Amygdala (tissue), 56 donors: ENCODE measurements at regions not wholly inside any gene's neighbourhood (a gene's known extent, or its start where the extent isn't known, plus 50 kb on each side); places are given as distances from the start of the nearest gene placed in this dataset.
A peak's percentile ranks its signal among the peaks of the same experiment; 100 is the strongest.

Source experiments
- DNase-seq, 56 donors: peaks; one replicate each; lab custom pipeline; 2025; lab: John Stamatoyannopoulos, UW

DNA sequence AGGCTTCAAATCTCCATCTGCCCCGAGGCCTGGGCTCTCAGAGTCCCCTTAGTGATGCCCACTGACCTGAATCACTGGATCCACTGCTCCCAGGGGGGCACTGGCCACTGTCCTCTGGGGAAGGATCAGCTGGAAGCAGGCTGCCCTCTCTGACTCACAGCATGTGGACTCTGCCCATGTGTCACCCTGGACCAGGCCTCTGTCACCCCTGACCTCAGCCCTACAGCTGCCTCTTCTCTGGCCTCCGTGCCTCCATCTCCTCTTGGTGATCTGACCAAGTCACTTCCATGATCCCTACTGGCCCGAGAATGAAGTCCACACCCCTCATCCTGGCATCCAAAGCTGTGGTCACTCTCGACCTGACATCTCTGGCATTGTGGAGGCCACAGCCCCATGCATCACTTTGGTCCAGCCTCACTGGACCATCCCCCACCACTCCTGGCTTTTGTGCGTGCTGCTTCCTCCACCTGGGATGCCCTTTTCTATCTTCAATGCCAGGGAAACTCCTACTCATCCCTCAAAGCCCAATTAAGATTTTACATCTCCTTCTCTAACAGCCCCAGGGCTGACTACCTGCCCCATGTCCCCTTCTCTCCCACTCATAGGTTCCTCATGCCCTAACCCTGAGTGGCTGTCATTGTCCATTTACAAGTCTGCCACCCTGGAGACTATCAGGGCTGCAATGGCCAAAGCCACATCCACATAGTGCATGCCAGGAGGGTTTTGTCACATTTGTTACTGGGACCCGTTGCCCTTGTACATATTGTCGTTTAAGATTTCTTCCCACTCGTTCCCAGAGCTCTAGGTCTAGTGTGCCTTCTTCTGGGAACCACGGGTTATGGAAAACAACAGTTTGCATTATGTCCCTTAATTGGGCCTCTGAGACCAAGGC, 685.0 kb downstream of the MATN1 start:
- DNase-seq: no peak

DNA sequence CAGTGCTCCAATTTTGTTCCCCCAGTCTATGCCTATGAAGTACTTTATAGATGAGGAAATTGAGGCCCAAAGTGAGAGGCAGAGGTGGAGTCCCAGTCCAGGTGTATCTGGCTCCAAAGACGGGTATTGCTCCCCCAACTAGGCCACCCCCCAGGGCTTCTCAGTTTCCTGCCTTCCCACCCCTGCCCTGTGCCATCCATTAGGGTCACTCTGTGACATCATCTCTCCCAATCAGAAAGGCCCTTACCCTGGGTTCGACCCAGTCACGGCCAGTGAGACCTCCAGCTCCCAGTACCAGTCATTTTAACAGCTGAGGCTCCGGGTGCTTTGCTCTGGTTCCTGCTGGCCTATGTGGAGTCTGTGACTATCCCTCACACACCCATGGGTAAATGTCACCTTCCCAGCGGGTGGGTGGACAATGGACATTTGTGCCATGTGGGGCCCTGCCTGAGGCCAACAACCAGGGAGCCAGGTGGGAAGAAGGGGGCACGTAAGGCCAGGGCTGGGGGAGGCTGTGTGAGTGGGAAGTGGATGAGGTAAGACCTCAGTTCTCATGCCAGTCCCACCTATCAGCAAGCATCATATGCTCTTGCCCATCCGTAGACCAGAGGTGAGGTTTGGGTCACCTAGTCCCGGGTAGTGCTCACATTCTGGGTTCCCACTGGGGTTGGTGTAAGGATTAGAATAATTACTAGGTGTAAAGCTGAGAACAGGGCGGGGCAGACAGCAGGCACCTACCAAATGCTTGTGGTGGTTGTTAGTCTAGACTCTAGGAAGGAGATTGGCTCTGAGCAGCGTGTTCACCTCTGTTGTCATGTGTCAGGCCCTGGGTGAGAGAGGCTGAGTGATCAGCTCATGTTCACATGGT, 685.9 kb downstream of the MATN1 start:
- no peak for DNase-seq

DNA sequence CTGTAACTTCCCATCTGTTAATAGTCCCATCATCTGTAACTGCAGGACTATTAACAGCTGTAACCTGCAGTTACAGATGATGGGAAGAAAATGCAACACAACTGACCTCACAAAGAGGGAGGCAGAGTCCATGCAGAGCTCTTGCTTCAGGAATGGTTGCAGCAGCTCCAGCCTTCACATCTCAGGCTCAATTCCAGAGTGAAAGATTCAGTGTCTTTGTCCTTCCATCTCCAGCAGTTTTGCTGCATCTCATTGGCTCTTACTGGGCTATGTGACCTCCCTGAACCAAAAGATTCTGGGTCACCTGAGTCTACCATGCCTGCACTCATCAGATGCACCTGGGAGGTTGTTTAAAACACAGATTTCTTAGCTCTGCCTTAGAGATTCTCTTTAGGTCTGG, 686.7 kb downstream of the MATN1 start:
- DNase-seq: no peak

DNA sequence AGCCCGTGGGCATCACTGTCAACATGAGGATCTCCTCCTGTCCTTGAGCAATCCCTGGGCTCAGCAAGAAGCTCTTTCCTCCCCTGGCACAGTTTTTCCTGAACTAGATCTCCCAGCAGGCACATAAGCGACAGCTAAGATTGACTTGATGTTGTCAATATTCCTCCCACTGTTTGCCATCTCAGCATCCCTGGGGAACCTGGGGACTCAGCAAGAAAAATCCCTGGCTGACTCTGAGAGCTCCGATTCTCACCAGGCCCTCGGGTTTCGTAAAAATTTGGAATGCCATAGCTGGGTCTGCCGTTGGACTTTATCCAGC, 687.2 kb downstream of the MATN1 start:
- DNase-seq: no peak

DNA sequence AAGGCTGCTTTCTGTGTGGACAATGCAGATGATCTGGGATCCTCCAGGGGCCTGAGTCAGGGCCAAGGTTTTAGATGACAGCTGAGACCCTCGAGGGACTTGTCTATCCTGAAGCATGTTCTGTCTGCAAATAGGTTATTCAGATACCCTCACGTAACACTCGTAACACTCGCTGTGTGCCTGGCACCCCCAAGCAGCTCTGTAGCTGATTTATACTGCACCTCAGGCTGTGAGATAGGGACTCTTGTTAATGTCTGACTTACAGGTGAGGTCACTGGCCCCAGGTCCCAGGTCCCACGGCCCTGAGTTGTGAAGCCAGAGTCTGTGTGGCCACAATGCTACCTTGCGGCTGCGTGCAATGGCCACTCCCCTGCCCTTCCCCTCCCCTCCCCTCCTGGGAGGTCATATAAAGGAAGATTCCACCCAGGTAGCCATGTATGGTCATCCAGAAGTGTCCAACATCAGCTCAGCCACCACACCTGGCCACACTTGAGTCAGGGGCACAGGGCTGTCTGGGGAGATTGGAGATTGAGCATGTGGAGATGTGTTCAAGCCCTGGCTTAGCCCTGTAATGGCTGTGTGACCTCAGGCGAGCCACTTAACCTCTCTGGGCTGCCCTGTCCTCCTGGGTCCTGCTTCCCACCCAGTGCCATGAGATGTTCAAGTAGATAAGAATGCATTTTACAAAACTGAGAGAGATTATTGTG, 687.7 kb downstream of the MATN1 start:
- DNase-seq: no peak

DNA sequence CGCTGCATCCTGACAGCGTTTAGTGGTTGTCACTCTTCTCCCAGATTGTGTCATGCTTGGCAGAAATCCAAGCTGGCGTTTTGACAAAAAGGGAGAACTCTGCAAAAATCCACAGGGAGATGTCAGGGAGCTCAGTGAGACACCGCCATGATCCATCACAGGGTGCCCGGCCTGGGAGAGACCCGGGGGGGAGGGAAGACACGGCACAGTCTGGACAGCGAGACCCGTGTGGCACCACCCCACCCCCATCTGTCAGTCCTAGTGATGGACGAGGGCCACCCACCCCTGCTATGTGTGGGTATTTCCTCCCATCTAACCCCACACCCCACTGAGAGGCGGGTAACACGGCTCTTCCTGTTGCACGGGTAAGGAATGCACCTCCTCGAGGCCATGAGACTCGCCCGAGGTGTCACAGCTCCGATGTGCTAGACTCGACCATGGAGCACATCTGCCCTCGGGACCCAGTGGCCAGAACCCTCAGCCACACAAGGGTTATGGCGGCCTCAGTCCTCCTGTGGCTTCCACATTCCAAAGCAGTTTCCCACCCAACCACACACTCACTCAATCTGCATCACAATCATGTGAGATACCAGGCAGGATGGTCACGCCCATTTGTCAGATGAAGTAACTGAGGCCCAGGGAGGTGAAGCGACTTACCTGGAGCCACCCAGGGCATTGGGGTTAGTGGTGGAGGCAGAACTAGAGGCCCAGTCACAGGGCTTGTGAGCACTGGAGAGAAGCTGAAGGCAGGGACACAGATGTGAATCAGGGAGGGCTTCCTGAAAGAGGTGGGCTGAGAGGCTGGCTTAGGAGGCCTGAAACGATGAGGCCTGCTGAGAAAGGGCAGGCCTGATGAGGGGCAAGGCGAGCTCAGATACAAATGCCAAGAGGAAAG, 688.5 kb downstream of the MATN1 start:
- DNase-seq: peak in 26 of 56 donors; percentile 2 to 61 (median 22)

DNA sequence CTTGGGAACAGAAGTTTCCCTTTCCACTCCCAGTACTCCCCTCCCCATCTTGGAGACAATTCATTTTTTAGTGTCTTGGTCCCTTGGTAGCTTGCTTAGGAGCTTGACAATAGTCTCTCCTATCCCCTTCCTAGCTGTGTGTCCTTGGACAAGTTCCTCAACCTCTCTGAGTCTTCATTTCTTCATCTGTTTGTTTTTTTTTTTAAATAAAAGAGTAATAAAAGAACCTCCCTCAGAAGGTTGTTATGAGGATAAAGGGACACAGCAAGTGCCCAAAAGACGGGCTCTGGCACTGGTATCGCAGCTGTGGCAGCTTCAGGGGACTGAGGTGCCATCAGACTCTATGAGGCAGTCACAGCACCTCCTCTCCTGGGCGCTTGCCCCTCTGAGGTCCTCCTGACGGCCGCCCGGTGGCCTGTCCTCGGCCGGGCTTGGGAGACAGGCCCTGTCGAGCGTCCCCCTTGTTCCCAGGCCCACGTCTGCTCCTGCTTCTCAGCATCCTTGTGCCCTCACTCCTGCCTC, 689.2 kb downstream of the MATN1 start:
- peak in 1 of 56 donors; percentile 27 for DNase-seq

DNA sequence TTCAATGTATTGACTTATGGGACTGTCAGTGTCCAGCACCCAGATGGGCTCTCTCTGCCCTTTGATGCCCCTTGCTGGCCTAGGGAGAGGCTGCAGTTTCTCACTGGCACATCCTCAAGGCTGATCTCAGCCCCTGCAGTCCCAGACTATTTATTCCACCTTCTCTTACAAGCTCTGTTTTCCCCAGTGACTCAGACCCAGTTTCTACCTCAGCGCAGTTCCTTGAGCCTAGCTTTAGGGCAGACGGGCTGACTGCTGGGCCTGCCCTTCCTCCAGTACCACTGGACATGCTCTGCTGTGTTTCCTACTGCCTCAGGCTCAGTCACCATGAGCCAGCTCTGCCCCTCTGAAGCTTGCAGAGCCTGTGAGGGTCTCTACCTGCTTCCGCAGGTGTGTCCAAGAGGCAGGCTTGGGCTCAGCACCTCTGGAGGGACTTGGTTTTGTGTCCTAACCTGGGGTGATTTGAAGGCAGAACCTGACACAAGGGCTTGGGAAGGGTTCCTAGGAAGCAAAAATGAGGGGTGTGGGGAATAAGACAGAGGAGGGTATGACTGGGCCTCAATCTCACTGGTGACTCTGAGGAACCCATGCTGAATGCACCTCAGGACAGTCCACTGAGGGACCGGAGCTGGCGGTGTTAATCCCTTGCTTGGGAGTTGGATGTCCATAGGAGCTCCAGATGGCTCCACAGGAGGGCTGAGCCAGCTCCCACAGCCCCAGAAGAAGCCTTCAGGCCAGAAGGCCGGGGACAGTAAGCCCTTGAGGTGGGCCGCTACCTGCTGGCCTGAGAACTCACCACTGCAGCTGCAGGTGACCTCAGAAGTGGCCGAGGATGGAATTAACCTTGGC, 689.9 kb downstream of the MATN1 start:
- DNase-seq: no peak

DNA sequence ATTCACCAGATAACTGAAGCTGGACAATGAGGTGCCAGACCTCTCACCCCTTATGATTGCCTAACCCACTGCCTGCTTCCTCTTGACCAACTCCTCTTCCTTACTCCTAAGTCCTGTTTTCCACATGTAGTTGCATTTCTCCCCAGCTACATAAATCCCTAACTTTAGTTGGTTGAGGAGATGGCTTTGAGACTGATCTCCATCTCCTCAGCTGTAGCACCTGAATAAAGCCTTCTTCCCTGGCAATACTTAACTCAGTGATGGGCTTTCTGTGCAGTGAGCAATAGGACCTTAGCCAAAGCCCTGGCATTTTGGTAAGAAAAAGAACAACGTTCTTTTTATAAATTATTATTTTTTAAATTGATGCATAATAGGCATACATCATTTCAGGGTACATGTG, 691.1 kb downstream of the MATN1 start:
- no peak for DNase-seq

DNA sequence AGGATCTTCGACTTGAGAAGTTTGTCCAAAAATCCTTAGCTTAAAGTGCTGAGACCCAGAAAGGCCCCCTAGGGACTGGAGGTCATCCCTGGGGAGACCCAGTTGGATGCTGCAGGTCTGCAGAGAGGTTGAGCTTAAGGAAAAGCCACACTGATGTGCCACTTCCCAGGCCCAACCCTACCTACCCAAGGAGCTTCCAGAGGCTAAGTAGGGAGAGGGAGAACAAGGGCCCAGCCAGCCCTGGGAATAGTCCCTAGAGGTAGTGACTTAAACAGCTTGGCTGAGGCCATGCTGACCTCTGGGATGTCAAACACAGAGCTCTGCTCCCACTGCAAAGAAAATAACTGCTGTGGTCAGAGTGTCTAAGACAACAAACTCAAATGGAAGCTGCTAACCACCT, 693.7 kb downstream of the MATN1 start:
- no peak for DNase-seq

DNA sequence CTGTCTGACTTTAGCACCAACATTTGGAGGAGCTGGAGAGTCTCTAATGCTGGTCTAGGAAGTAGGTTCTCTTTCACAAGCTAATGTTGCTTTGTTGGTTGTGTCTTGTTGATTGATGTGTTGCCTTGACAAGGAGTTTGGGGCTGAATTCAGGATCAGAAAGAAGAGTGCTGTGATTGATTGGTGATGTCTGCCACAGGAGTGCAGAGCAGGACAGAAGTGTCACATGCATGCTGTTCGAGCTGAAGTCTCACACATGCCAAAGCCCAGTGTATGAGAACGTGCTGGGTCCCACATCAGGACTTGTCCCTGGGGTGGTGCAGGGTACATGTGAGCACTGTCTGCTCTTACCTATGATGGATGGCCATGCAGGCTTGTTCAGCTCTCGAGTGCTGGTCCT, 694.4 kb downstream of the MATN1 start:
- DNase-seq: no peak

DNA sequence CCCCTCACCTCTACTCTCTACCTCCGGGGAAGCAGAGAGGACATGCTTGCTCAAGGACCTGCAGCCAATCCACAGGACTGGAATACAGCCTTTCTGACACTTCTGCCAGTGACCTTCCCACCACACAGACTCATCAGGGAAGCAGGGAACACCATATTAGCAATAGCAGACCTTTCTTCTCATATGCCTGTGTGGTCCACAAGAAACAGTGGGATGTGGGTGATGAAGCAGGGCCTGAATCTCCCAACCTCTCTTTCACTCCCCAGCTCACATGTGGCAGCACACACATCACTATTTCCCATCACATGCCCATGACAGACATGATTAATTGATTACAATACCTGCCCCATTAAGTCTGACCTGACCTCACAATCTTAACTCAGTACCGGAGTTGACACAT, 695.1 kb downstream of the MATN1 start:
- no peak for DNase-seq

DNA sequence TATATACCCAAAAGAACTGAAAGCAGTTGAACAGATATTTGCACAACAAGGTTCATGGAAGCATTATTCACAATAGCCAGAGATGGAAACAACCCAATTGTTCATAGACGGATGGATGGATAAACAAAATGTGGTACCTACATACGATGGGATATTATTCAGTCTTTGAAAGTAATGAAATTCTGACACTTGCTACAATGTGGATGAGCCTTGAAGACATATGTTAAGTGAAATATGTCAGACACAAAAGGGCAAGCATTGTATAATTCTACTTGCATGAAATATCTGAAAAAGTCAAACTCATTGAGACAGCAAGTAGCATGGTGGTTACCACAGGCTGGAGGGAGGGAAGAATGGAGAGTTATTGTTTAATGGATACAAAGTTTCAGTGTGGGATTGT, 696.1 kb downstream of the MATN1 start:
- no peak for DNase-seq

DNA sequence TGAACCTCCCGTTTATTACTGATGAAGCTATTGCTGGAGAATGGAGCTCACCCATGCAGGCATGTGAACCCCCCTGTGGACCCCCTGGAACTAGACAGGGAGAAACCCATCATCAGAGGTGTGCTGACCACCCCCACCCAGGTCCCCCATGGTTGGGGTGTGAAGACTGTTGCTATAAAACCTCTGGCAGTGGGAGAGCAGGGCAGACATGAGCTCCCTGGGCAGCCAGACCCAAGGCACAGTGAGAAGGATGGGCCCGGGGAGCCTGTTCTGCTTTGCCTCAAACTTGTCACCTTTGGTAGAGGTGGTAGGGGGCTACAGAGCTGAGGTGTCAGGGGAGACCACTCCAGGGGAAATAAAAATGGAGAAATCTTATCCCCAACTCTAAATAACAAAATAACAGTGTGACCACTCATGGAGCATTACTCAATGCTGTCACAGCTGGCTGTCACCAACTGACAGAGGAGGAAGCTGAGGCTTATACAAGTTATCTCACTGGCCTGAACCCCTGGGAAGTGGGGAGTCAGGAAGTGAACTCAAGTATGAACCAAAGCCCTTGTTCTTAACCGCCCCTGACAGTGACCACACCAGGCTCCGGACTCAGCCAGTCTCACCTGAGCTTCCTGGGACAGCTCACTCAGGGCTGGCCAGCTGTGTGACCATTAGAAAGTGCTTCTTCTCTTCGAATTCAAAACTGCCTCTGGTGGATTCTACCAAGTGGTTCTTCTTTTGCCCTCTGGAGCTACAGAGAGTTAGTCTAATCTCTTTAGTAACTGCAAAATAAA, 698.8 kb downstream of the MATN1 start:
- no peak for DNase-seq

DNA sequence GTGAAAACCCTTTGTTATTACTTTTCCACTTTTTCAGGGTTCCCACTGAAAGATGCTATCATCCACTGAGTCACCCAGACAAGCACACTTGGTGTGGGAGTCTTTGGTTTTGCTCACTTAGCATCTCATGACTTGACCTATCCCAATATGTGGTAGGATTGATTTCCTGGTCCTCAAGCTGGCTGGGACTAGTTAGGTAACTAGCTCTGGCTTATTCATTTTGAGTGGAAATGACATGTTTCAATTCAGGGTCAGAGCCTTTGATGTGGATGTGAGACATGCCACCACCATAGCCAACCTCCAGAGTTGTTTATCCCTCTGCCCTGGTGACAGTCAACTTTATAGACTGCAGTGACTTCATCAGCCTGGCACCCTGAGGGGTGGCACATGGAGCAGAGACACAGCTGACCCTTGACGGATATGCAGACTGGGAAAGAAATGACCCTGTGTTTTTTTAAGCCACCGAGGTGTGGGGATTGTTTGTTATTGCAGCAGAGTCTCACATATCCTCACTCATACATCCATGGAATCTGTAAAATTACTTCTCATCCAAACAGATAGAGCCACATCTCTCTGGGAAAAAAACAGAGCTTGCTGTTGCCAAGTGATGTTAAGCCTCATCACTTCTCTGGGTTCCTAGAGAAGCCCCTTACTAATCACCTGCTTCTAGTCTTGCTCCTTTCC, 699.9 kb downstream of the MATN1 start:
- no peak for DNase-seq

DNA sequence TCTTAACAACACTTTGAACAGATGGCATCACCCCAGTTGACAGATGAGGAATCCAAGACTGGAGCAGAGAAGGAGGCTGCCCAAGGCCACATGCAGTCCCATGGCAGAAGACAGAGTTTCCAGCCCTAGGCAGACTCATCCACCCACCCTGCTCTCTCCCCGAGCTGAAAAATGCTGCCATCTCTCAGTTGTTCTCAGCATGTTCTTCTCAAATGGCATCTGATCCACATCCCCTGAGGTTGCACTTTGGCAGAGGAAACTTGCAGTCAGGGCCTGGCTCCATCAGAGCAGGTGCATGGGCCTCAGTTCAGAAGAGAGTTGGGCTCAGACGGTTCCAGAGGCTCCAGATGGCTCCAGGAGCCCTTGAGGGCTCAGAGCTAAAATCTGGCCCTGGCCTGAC, 709.4 kb downstream of the MATN1 start:
- DNase-seq: no peak
